ENCODE measurements at regions not wholly inside any gene's neighbourhood (a gene's known extent, or its start where the extent isn't known, plus 50 kb on each side); places are given as distances from the start of the nearest gene placed in this dataset.
"Not testable (repeated sequence)": the region's sequence is repeated elsewhere in the genome, so short reads cannot be mapped to it uniquely, and the experiment has no call there.

DNA sequence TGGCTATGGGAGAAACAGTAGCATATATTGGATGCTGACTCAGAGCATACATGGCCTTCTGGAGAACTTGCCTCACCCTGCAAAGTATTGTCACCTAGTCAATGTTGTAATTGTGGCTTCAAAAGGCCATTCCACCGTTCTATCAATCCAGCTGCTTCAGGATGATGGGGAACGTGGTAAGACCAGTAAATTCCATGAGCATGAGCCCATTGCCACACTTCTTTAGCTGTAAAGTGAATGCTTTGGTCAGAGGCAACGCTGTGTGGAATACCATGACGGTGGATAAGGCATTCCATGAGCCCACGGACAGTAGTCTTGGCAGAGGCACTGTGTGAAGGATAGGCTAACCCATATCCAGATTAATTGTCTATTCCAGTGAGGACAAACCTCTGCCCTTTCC lies 1300.1 kb upstream of the ACVR2A start:
- Histone ChIP-seq H3K36me3 (ENCODE audit: control insufficient read depth in 2 of 3, insufficient read depth in 3 of 3, low read length in 3 of 3) (no peaks in the 10 kb centered on the region), H3K27me3 (ENCODE audit: control insufficient read depth, insufficient read depth, low read length) (no peaks in the 10 kb centered on the region), H3K27ac (ENCODE audit: low read depth in 2 of 2, low read length in 2 of 2) (no peak overlapping the region), H3K9me3 (ENCODE audit: control insufficient read depth in 2 of 3, insufficient read depth in 1 of 3, low read length in 3 of 3) (no peaks in the 10 kb centered on the region), H3K9ac (ENCODE audit: low read length in 3 of 3) (no peak overlapping the region), H3K4me3 (ENCODE audit: low read length in 3 of 3) (no peak overlapping the region), H3K4me1 (ENCODE audit: control insufficient read depth in 2 of 3, insufficient read depth in 2 of 3, low read depth in 1 of 3, low read length in 3 of 3) (no peaks in the 10 kb centered on the region)
- DNase-seq: no peak
- intact Hi-C loops (cut with DNase I): no loop called here
- TF ChIP-seq, protein P1, sequence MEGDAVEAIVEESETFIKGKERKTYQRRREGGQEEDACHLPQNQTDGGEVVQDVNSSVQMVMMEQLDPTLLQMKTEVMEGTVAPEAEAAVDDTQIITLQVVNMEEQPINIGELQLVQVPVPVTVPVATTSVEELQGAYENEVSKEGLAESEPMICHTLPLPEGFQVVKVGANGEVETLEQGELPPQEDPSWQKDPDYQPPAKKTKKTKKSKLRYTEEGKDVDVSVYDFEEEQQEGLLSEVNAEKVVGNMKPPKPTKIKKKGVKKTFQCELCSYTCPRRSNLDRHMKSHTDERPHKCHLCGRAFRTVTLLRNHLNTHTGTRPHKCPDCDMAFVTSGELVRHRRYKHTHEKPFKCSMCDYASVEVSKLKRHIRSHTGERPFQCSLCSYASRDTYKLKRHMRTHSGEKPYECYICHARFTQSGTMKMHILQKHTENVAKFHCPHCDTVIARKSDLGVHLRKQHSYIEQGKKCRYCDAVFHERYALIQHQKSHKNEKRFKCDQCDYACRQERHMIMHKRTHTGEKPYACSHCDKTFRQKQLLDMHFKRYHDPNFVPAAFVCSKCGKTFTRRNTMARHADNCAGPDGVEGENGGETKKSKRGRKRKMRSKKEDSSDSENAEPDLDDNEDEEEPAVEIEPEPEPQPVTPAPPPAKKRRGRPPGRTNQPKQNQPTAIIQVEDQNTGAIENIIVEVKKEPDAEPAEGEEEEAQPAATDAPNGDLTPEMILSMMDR (IDR thresholded peaks at IDR 0.05; ENCODE audit: borderline replicate concordance, extremely low read depth, insufficient read depth): no peak
- FAIRE-seq: no peak

DNA sequence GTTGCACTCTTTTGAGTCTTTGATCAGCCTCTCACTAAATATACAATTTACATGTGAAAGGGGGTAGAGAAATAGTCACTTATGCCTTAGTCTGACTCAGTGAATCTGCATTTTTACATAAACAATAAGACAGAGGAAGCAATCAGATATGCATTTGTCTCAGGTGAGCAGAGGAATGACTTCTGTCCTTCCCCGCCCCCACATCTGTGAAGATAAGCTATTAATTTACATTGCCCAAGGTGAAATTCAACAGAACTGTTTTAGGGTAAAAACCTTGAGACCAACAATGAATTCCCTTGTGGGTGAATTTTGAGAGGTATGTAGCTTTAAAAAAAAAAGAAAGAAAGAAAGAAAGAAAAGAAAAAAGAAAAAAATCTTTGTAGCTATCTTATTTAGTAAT lies 1302.9 kb upstream of the ACVR2A start:
- FAIRE-seq: no peak
- no peak overlapping the region for H3K4me3 ChIP-seq (ENCODE audit: low read length in 3 of 3)
- H3K9me3 ChIP-seq (ENCODE audit: control insufficient read depth in 2 of 3, insufficient read depth in 1 of 3, low read length in 3 of 3): no peaks in the 10 kb centered on the region

DNA sequence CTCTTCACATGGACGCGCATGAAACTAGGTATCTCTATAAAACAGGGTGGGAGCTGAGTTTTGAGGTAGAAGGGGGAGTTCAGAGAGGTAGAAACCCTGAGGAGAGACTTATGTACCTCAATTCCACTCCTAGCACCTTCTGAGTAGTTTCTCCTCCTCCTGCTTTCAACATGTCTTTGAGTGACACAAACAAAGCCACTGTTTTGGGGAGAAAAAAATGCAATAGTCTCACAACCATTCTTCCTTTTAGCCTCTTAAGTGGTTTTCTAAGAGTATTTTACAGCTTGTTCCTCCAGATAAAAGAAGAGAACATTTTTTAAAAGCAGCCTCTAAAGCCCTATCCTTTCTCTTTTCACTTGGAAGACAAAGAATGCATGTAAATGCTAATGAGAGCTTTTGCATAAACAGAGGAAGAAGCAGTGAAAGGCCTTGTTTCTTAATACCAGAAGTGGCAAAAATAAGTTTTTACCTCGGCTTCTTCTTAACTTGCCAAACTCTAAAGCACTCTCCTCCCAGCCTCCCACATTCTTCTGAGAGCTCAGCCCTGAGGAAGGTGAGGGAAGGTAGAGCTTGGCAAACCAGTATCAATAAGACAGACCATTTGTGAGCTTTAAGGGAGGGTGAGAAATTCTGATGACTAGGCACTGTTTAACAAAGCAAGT lies 1304.4 kb upstream of the ACVR2A start:
- Histone ChIP-seq H3K36me3 (ENCODE audit: control insufficient read depth in 2 of 3, insufficient read depth in 3 of 3, low read length in 3 of 3) (no peaks in the 10 kb centered on the region), H3K9me3 (ENCODE audit: control insufficient read depth in 2 of 3, insufficient read depth in 1 of 3, low read length in 3 of 3) (no peaks in the 10 kb centered on the region), H3K4me3 (ENCODE audit: low read length in 3 of 3) (no peak overlapping the region), H3K9ac (ENCODE audit: low read length in 3 of 3) (no peak overlapping the region), H3K27ac (ENCODE audit: low read depth in 2 of 2, low read length in 2 of 2) (no peak overlapping the region), H3K27me3 (ENCODE audit: control insufficient read depth, insufficient read depth, low read length) (no peaks in the 10 kb centered on the region), H3K4me1 (ENCODE audit: control insufficient read depth in 2 of 3, insufficient read depth in 2 of 3, low read depth in 1 of 3, low read length in 3 of 3) (no peaks in the 10 kb centered on the region)
- intact Hi-C loops (cut with DNase I): no loop called here
- FAIRE-seq: no peak
- DNase-seq: no peak
- TF ChIP-seq, protein P1 (IDR thresholded peaks at IDR 0.05; ENCODE audit: borderline replicate concordance, extremely low read depth, insufficient read depth): no peak

More for the DNA sequence above, 1302.9 kb upstream of the ACVR2A start:
- intact Hi-C loops (cut with DNase I): no loop called here
- Histone ChIP-seq H3K4me1 (ENCODE audit: control insufficient read depth in 2 of 3, insufficient read depth in 2 of 3, low read depth in 1 of 3, low read length in 3 of 3) (no peaks in the 10 kb centered on the region), H3K36me3 (ENCODE audit: control insufficient read depth in 2 of 3, insufficient read depth in 3 of 3, low read length in 3 of 3) (no peaks in the 10 kb centered on the region), H3K27ac (ENCODE audit: low read depth in 2 of 2, low read length in 2 of 2) (no peak overlapping the region), H3K9ac (ENCODE audit: low read length in 3 of 3) (no peak overlapping the region), H3K27me3 (ENCODE audit: control insufficient read depth, insufficient read depth, low read length) (no peaks in the 10 kb centered on the region)
- TF ChIP-seq, protein P1 (IDR thresholded peaks at IDR 0.05; ENCODE audit: borderline replicate concordance, extremely low read depth, insufficient read depth): no peak
- no peak for DNase-seq

DNA sequence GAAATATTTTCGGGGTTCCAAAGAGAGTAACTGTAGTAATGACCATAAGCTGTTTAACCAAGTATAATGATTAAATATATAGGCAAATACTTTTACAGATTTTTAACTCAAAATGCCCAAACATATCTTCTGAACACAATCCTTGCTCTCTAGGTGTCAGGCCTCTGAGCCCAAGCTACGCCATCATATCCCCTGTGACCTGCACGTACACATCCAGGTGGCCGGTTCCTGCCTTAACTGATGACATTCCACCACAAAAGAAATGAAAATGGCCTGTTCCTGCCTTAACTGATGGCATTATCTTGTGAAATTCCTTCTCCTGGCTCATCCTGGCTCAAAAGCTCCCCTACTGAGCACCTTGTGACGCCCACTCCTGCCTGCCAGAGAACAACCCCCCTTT lies 1305.1 kb upstream of the ACVR2A start:
- H3K27me3 ChIP-seq (ENCODE audit: control insufficient read depth, insufficient read depth, low read length); H3K9me3 ChIP-seq (ENCODE audit: control insufficient read depth in 2 of 3, insufficient read depth in 1 of 3, low read length in 3 of 3); H3K36me3 ChIP-seq (ENCODE audit: control insufficient read depth in 2 of 3, insufficient read depth in 3 of 3, low read length in 3 of 3); H3K4me1 ChIP-seq (ENCODE audit: control insufficient read depth in 2 of 3, insufficient read depth in 2 of 3, low read depth in 1 of 3, low read length in 3 of 3); H3K9ac ChIP-seq (ENCODE audit: low read length in 3 of 3); H3K27ac ChIP-seq (ENCODE audit: low read depth in 2 of 2, low read length in 2 of 2); H3K4me3 ChIP-seq (ENCODE audit: low read length in 3 of 3); DNase-seq; intact Hi-C loops (cut with DNase I); FAIRE-seq: not testable (repeated sequence)

All from kidney (tissue), 13 donors.